ENCODE measurements at regions not wholly inside any gene's neighbourhood (a gene's known extent, or its start where the extent isn't known, plus 50 kb on each side); places are given as distances from the start of the nearest gene placed in this dataset.

- TF ChIP-seq CTCF (IDR thresholded peaks at IDR 0.05; ENCODE audit: insufficient read depth, low read length, poor library complexity, severe bottlenecking), result no peak
- Histone ChIP-seq H3K4me3 (ENCODE audit: low read depth, low read length) (no peak overlapping the region), H3K27me3 (ENCODE audit: control insufficient read depth, insufficient read depth, low read length) (no peaks in the 10 kb centered on the region), H3K36me3 (ENCODE audit: control insufficient read depth, insufficient read depth, low read length) (no peaks in the 10 kb centered on the region)
- DNase-seq (ENCODE audit: low read depth), result no peak
These were observed 133.9 kb upstream of the ANKRD55 start for GRCh38 chr5:56366986-56367385.

- no peaks in the 10 kb centered on the region for H3K36me3 ChIP-seq (ENCODE audit: control insufficient read depth, insufficient read depth, low read length)
- TF ChIP-seq CTCF (IDR thresholded peaks at IDR 0.05; ENCODE audit: insufficient read depth, low read length, poor library complexity, severe bottlenecking), result no peak
- H3K27me3 ChIP-seq (ENCODE audit: control insufficient read depth, insufficient read depth, low read length), result no peaks in the 10 kb centered on the region
- DNase-seq (ENCODE audit: low read depth), result no peak
- no peak overlapping the region for H3K4me3 ChIP-seq (ENCODE audit: low read depth, low read length)
These were observed 128.3 kb upstream of the ANKRD55 start for GRCh38 chr5:56361398-56361797.

GRCh38 chr5:56360816-56361215, 127.7 kb upstream of the ANKRD55 start:
- H3K4me3 ChIP-seq (ENCODE audit: low read depth, low read length), result no peak overlapping the region
- H3K27me3 ChIP-seq (ENCODE audit: control insufficient read depth, insufficient read depth, low read length), result no peaks in the 10 kb centered on the region
- no peak for TF ChIP-seq CTCF (IDR thresholded peaks at IDR 0.05; ENCODE audit: insufficient read depth, low read length, poor library complexity, severe bottlenecking)
- DNase-seq (ENCODE audit: low read depth), result no peak
- H3K36me3 ChIP-seq (ENCODE audit: control insufficient read depth, insufficient read depth, low read length), result no peaks in the 10 kb centered on the region

- no peak for DNase-seq (ENCODE audit: low read depth)
- no peaks in the 10 kb centered on the region for H3K27me3 ChIP-seq (ENCODE audit: control insufficient read depth, insufficient read depth, low read length)
- H3K36me3 ChIP-seq (ENCODE audit: control insufficient read depth, insufficient read depth, low read length), result no peaks in the 10 kb centered on the region
- TF ChIP-seq CTCF (IDR thresholded peaks at IDR 0.05; ENCODE audit: insufficient read depth, low read length, poor library complexity, severe bottlenecking), result no peak
- no peak overlapping the region for H3K4me3 ChIP-seq (ENCODE audit: low read depth, low read length)
These were observed 126.9 kb upstream of the ANKRD55 start for GRCh38 chr5:56359809-56360685.

GRCh38 chr5:56358703-56359681, 125.9 kb upstream of the ANKRD55 start:
- no peaks in the 10 kb centered on the region for H3K36me3 ChIP-seq (ENCODE audit: control insufficient read depth, insufficient read depth, low read length)
- peak; percentile 97 for DNase-seq (ENCODE audit: low read depth)
- TF ChIP-seq CTCF (IDR thresholded peaks at IDR 0.05; ENCODE audit: insufficient read depth, low read length, poor library complexity, severe bottlenecking), result peak; percentile 25
- no peaks in the 10 kb centered on the region for H3K27me3 ChIP-seq (ENCODE audit: control insufficient read depth, insufficient read depth, low read length)
- no peak overlapping the region for H3K4me3 ChIP-seq (ENCODE audit: low read depth, low read length)
